HG02870 (cell line): ENCODE measurements at regions not wholly inside any gene's neighbourhood (a gene's known extent, or its start where the extent isn't known, plus 50 kb on each side); places are given as distances from the start of the nearest gene placed in this dataset.

Source experiments
- ATAC-seq: cut with Tn5 transposase; IDR thresholded peaks from one replicate; pipeline ENCODE4 v1.9.1; 2021; ENCODE audit warnings: mild to moderate bottlenecking, moderate library complexity; ENCODE audit not compliant: unreplicated experiment

GRCh38 chr17:5693821-5694220 lies 109.5 kb upstream of the NLRP1 start:
- no peak for ATAC-seq

- ATAC-seq = no peak
Measured at GRCh38 chr17:5694551-5694950, 110.2 kb upstream of the NLRP1 start.

- ATAC-seq = no peak
Measured at GRCh38 chr17:5695480-5695879, 111.2 kb upstream of the NLRP1 start.

GRCh38 chr17:5698959-5699358 lies 114.7 kb upstream of the NLRP1 start:
- no peak for ATAC-seq

- no peak for ATAC-seq
Measured at GRCh38 chr17:5699814-5700213, 115.5 kb upstream of the NLRP1 start.

- ATAC-seq = no peak
Measured at GRCh38 chr17:5700745-5701144, 116.4 kb upstream of the NLRP1 start.

GRCh38 chr17:5701381-5701780 lies 117.1 kb upstream of the NLRP1 start:
- no peak for ATAC-seq

GRCh38 chr17:5702951-5703510 lies 118.7 kb upstream of the NLRP1 start:
- no peak for ATAC-seq

GRCh38 chr17:5703736-5704135 lies 119.4 kb upstream of the NLRP1 start:
- ATAC-seq = no peak

GRCh38 chr17:5705081-5705875 lies 121.0 kb upstream of the NLRP1 start:
- no peak for ATAC-seq

GRCh38 chr17:5705876-5706576 lies 121.7 kb upstream of the NLRP1 start:
- ATAC-seq = no peak

GRCh38 chr17:5706577-5707210 lies 122.4 kb upstream of the NLRP1 start:
- ATAC-seq = no peak

- no peak for ATAC-seq
Measured at GRCh38 chr17:5707482-5707881, 123.2 kb upstream of the NLRP1 start.

- no peak for ATAC-seq
Measured at GRCh38 chr17:5708344-5708743, 124.0 kb upstream of the NLRP1 start.

GRCh38 chr17:5711344-5711743 lies 127.0 kb upstream of the NLRP1 start:
- no peak for ATAC-seq

GRCh38 chr17:5714993-5715392 lies 130.7 kb upstream of the NLRP1 start:
- no peak for ATAC-seq

GRCh38 chr17:5715478-5715877 lies 131.2 kb upstream of the NLRP1 start:
- ATAC-seq = no peak

GRCh38 chr17:5718726-5719125 lies 134.4 kb upstream of the NLRP1 start:
- no peak for ATAC-seq

GRCh38 chr17:5719976-5720375 lies 135.7 kb upstream of the NLRP1 start:
- no peak for ATAC-seq

- ATAC-seq = no peak
Measured at GRCh38 chr17:5730373-5730772, 146.1 kb upstream of the NLRP1 start.

- no peak for ATAC-seq
Measured at GRCh38 chr17:5740937-5741336, 156.6 kb upstream of the NLRP1 start.

GRCh38 chr17:5741810-5742209 lies 157.5 kb upstream of the NLRP1 start:
- no peak for ATAC-seq
